Ovary (tissue), 7 donors: ENCODE measurements at regions not wholly inside any gene's neighbourhood (a gene's known extent, or its start where the extent isn't known, plus 50 kb on each side); places are given as distances from the start of the nearest gene placed in this dataset.

Source experiments
- DNase-seq, 5 donors: peaks; one replicate each; pipeline ENCODE4 v3.0.0-alpha.2; 2019 to 2020
- H3K27ac ChIP-seq, 2 donors: fragments of 200-600 bp; one replicate each; pipeline versions ENCODE4 v1.5.1 to v1.8.0; 2019 to 2022
- H3K27me3 ChIP-seq: fragments of 200-600 bp; one replicate; pipeline ENCODE4 v1.8.0; 2022
- H3K36me3 ChIP-seq: fragments of 200-600 bp; sonication (generic); one replicate; pipeline ENCODE4 v1.5.1; 2019
- H3K4me1 ChIP-seq: one replicate; pipeline ENCODE4 v1.8.1; 2013; ENCODE audit warnings: mild to moderate bottlenecking, moderate library complexity; ENCODE audit not compliant: insufficient read depth
- H3K4me3 ChIP-seq: fragments of 200-600 bp; sonication (generic); one replicate; pipeline ENCODE4 v1.5.1; 2017
- H3K9me3 ChIP-seq, 2 donors: fragments of 200-600 bp in 1 of 2; sonication (generic) in 1 of 2; one replicate each; pipeline versions ENCODE4 v1.5.1 to v1.8.1; 2013 to 2019; ENCODE audit warnings: mild to moderate bottlenecking in 1 of 2, moderate library complexity in 1 of 2
- EP300 ChIP-seq: sonication (generic); formaldehyde crosslinking; IDR thresholded peaks from one replicate; pipeline ENCODE4 v1.6.1; 2017; ENCODE audit warnings: antibody characterized with exemption
- POLR2A ChIP-seq: fragments of 450-650 bp; IDR thresholded peaks from one replicate; pipeline ENCODE4 v1.6.1; 2017; ENCODE audit warnings: antibody characterized with exemption, mild to moderate bottlenecking, moderate library complexity
- WGBS, 3 donors: extraction: QIAGEN DNeasy Blood & Tissue Kit in 1 of 3; methylation state at CpG; one replicate each; pipeline versions ENCODE4 v1.1.5 to v1.1.7; 2013 to 2017; 5-methylcytosine and 5-hydroxymethylcytosine counted together
- intact Hi-C, 4 donors: fragments of 100-400 bp; cut with DNase I; formaldehyde crosslinking; loops; one replicate each; pipeline versions ENCODE4 v1.11.0 to v1.15.1; 2022 to 2023
- TF ChIP-seq, protein P1 (sequence below), 3 donors: fragments of 450-650 bp in 2 of 3; fragments of 200-600 bp in 1 of 3; IDR thresholded peaks; one replicate each; pipeline versions ENCODE4 v1.5.1 to v1.8.0; 2016 to 2022; ENCODE audit warnings: antibody characterized with exemption in 3 of 3, mild to moderate bottlenecking in 1 of 3
- donor health status: DM: no; HTN: no; CAD: no; lungs with moderate emphysema.
- donor health status: DM: no; HTN: no; CAD: no.
- donor health status: Bipolar disorder and iron deficiency.
- donor health status: DM: no; HTN: no; CAD: no.
- donor health status: DM: yes; HTN: yes; CAD: no.

DNA sequence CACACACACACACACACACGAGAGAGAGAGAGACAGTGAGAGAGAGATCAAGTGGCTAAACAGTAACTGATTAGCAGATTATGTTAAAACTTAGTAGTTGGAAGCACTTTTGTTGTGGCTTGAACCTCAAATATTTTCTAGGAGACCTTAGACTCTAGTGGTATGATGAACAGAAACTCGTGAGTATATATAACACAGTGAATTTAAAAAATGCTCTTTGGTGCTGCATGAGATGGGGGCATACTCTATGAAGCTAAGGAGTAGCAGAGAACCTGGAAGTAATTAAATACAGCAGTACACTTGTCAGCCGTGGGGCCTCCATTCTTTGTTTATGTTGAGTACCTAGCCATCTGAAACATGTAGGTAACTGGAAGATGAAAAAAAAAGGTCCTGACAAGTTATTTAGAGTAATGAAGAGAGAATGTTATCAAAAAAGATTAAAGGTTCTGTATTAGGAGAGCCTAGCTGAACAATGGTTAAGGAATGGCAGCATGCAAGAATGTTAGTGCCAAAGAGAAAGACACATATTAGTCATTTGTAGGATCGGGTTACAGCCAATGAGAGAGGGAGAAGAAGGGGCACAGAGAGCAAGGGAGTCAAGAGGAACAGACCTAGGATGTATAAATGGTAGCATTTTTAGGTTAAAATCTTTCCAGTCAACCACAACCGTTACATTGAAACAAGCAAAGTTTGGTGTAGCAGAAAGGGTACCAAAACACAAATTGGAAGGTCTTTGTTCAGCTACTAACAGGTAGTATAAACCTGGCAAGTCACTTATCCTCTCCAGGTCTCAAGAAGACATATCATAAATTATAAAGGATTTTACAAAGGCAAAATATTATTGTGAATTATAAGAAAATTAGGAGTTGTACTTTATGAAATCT lies 316.7 kb upstream of the DIPK2B start:
- H3K27ac ChIP-seq, result no peak overlapping the region
- H3K4me3 ChIP-seq, result no peak overlapping the region
- no peaks in the 10 kb centered on the region for H3K27me3 ChIP-seq
- no peaks in the 10 kb centered on the region for H3K9me3 ChIP-seq
- no peak for DNase-seq
- no peak for TF ChIP-seq POLR2A
- TF ChIP-seq, protein P1, sequence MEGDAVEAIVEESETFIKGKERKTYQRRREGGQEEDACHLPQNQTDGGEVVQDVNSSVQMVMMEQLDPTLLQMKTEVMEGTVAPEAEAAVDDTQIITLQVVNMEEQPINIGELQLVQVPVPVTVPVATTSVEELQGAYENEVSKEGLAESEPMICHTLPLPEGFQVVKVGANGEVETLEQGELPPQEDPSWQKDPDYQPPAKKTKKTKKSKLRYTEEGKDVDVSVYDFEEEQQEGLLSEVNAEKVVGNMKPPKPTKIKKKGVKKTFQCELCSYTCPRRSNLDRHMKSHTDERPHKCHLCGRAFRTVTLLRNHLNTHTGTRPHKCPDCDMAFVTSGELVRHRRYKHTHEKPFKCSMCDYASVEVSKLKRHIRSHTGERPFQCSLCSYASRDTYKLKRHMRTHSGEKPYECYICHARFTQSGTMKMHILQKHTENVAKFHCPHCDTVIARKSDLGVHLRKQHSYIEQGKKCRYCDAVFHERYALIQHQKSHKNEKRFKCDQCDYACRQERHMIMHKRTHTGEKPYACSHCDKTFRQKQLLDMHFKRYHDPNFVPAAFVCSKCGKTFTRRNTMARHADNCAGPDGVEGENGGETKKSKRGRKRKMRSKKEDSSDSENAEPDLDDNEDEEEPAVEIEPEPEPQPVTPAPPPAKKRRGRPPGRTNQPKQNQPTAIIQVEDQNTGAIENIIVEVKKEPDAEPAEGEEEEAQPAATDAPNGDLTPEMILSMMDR (IDR thresholded peaks at IDR 0.05), result no peak
- TF ChIP-seq EP300, result no peak
- WGBS, 3 donors, result 26 to 37% (median 27%) methylated on average over 5 of the region's 5 CpGs
- no peaks in the 10 kb centered on the region for H3K36me3 ChIP-seq
- H3K4me1 ChIP-seq, result peaks cover 2% of the 10 kb centered on the region
- intact Hi-C loops, result loop anchor here in 2 of 4 donors (10.0 kb wide), 2 partner anchors 257 to 887 kb away; no protein-coding TSS in a partner anchor

GRCh38 chrX:45515262-45516215 lies 314.9 kb upstream of the DIPK2B start:
- H3K36me3 ChIP-seq, result no peaks in the 10 kb centered on the region
- no peaks in the 10 kb centered on the region for H3K27me3 ChIP-seq
- DNase-seq, result peak; percentile 37 to 80 (median 54)
- intact Hi-C loops, result loop anchor here in 2 of 4 donors (10.0 kb wide), 2 partner anchors 259 to 889 kb away; no protein-coding TSS in a partner anchor
- TF ChIP-seq POLR2A, result no peak
- TF ChIP-seq, protein P1 (IDR thresholded peaks at IDR 0.05), result peak in 2 of 3 donors; percentile 44 to 48
- peak; percentile 45 for TF ChIP-seq EP300
- H3K27ac ChIP-seq, result no peak overlapping the region
- H3K4me3 ChIP-seq, result no peak overlapping the region
- 35 to 37% (median 36%) methylated on average over 12 of the region's 12 CpGs for WGBS, 3 donors
- peaks cover 5% of the 10 kb centered on the region for H3K4me1 ChIP-seq
- no peaks in the 10 kb centered on the region for H3K9me3 ChIP-seq

DNA sequence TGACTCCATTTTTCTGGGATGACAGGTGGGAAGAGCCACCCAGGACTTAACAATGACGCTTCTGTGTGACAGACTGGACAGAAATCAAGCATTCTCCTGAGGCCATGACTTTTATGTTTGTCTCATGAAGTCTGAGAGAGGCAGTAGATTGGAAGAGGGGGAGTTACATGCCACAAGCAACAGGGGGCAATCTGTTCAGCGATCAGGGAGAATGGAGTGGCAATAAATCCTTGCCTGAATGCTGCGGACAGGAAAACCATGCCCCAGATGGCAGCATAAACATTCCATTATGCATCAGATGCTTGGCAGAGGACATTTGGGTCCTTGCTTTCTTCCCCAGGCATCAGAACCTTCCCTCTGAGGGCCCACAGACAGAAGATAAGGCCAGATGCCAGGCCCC lies 312.4 kb upstream of the DIPK2B start:
- 64 to 81% (median 74%) methylated on average over 3 of the region's 3 CpGs for WGBS, 3 donors
- Histone ChIP-seq H3K4me3 (no peak overlapping the region), H3K27ac (no peak overlapping the region), H3K36me3 (no peaks in the 10 kb centered on the region), H3K4me1 (peaks cover 9% of the 10 kb centered on the region), H3K27me3 (no peaks in the 10 kb centered on the region), H3K9me3 (no peaks in the 10 kb centered on the region)
- DNase-seq, result no peak
- no peak for TF ChIP-seq POLR2A
- TF ChIP-seq, protein P1 (IDR thresholded peaks at IDR 0.05), result no peak
- TF ChIP-seq EP300, result no peak
- intact Hi-C loops, result loop anchor here in 2 of 4 donors (5.0 to 10.0 kb wide), 3 partner anchors 191 to 892 kb away; no protein-coding TSS in a partner anchor

- H3K36me3 ChIP-seq, result no peaks in the 10 kb centered on the region
- peak in 2 of 5 donors; percentile 34 to 35 for DNase-seq
- H3K4me3 ChIP-seq, result no peak overlapping the region
- intact Hi-C loops, result no loop called here
- no peaks in the 10 kb centered on the region for H3K27me3 ChIP-seq
- H3K4me1 ChIP-seq, result peaks cover 7% of the 10 kb centered on the region
- TF ChIP-seq EP300 (no peak), POLR2A (no peak)
- TF ChIP-seq, protein P1 (IDR thresholded peaks at IDR 0.05), result no peak
- no peak overlapping the region for H3K27ac ChIP-seq
- WGBS, 3 donors, result 89 to 90% (median 89%) methylated on average over 2 of the region's 2 CpGs
- no peaks in the 10 kb centered on the region for H3K9me3 ChIP-seq
Observed at GRCh38 chrX:45508454-45508853, 307.8 kb upstream of the DIPK2B start.
